CD4-positive, alpha-beta T cell treated with Interleukin-15 for 4 hours (primary cell): ENCODE measurements at regions not wholly inside any gene's neighbourhood (a gene's known extent, or its start where the extent isn't known, plus 50 kb on each side); places are given as distances from the start of the nearest gene placed in this dataset.

Experiments
- DNase-seq: peaks from one replicate; pipeline ENCODE4 v3.0.0-alpha.2; 2020; ENCODE audit warnings: low spot score

GRCh38 chr12:28824193-28824846, 324.8 kb upstream of the FAR2 start:
- DNase-seq, result no peak

GRCh38 chr12:28824849-28825248, 324.2 kb upstream of the FAR2 start:
- no peak for DNase-seq

- DNase-seq, result no peak
These were observed 322.3 kb upstream of the FAR2 start for GRCh38 chr12:28826766-28827165.

GRCh38 chr12:28827861-28828260, 321.2 kb upstream of the FAR2 start:
- no peak for DNase-seq

- DNase-seq, result no peak
These were observed 320.8 kb upstream of the FAR2 start for GRCh38 chr12:28828318-28828717.

GRCh38 chr12:28830491-28830890, 318.6 kb upstream of the FAR2 start:
- DNase-seq, result no peak

- no peak for DNase-seq
These were observed 304.4 kb upstream of the FAR2 start for GRCh38 chr12:28844718-28845117.

GRCh38 chr12:28851781-28852180, 297.3 kb upstream of the FAR2 start:
- DNase-seq, result no peak

GRCh38 chr12:28855761-28856310, 293.2 kb upstream of the FAR2 start:
- no peak for DNase-seq

- no peak for DNase-seq
These were observed 291.7 kb upstream of the FAR2 start for GRCh38 chr12:28857369-28857768.

- DNase-seq, result no peak
These were observed 289.5 kb upstream of the FAR2 start for GRCh38 chr12:28859551-28859950.

GRCh38 chr12:28865776-28866175, 283.3 kb upstream of the FAR2 start:
- DNase-seq, result no peak

GRCh38 chr12:28866296-28866695, 282.8 kb upstream of the FAR2 start:
- DNase-seq, result no peak

GRCh38 chr12:28866715-28867503, 282.2 kb upstream of the FAR2 start:
- no peak for DNase-seq

- no peak for DNase-seq
These were observed 280.7 kb upstream of the FAR2 start for GRCh38 chr12:28868414-28868813.

- no peak for DNase-seq
These were observed 279.9 kb upstream of the FAR2 start for GRCh38 chr12:28869197-28869596.

- no peak for DNase-seq
These were observed 278.1 kb upstream of the FAR2 start for GRCh38 chr12:28870839-28871440.

- DNase-seq, result peak; percentile 7
These were observed 276.3 kb upstream of the FAR2 start for GRCh38 chr12:28872654-28873268.

GRCh38 chr12:28874758-28875157, 274.3 kb upstream of the FAR2 start:
- no peak for DNase-seq

GRCh38 chr12:28876196-28876798, 272.8 kb upstream of the FAR2 start:
- DNase-seq, result no peak

- no peak for DNase-seq
These were observed 271.2 kb upstream of the FAR2 start for GRCh38 chr12:28877854-28878253.

- no peak for DNase-seq
These were observed 270.4 kb upstream of the FAR2 start for GRCh38 chr12:28878629-28879028.
